ENCODE measurements at regions not wholly inside any gene's neighbourhood (a gene's known extent, or its start where the extent isn't known, plus 50 kb on each side); places are given as distances from the start of the nearest gene placed in this dataset.

DNA sequence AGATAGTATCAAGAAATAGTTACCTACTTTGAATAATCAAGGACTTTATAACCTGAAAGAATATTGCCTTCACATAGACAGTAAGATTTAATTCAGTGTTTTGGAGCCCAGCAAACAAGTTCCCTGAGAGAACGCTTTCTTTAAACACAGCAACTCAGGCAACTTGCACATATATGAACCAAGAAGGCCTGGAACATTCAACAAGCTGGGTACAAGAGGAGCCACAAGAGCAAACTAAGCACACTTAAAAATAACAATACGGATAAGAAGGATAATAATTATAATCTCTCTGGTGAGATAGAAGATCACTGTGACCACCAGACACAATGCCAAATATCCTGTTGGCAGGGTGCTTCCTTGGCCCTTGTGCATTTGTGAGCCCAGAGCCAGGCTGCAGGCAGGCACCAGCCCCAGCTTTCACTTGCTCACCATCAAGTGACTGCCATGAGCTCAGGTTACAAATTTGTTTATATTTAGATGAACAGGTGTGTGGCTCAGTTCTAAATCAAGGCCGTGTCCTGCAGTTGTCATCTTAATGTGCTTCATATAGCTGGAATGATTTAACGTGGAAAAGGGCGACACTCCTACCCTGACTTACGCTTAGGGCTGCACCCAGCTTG, 446.6 kb downstream of the IRS1 start:
- TF ChIP-seq TCF7L2 (IDR thresholded peaks at IDR 0.05; ENCODE audit: low read depth, low read length) (no peak), POLR2AphosphoS5 (IDR thresholded peaks at IDR 0.05; ENCODE audit: low read depth, low read length) (no peak)
- TF ChIP-seq, protein P1, sequence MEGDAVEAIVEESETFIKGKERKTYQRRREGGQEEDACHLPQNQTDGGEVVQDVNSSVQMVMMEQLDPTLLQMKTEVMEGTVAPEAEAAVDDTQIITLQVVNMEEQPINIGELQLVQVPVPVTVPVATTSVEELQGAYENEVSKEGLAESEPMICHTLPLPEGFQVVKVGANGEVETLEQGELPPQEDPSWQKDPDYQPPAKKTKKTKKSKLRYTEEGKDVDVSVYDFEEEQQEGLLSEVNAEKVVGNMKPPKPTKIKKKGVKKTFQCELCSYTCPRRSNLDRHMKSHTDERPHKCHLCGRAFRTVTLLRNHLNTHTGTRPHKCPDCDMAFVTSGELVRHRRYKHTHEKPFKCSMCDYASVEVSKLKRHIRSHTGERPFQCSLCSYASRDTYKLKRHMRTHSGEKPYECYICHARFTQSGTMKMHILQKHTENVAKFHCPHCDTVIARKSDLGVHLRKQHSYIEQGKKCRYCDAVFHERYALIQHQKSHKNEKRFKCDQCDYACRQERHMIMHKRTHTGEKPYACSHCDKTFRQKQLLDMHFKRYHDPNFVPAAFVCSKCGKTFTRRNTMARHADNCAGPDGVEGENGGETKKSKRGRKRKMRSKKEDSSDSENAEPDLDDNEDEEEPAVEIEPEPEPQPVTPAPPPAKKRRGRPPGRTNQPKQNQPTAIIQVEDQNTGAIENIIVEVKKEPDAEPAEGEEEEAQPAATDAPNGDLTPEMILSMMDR (IDR thresholded peaks at IDR 0.05) = no peak
- TF ChIP-seq, protein P2, sequence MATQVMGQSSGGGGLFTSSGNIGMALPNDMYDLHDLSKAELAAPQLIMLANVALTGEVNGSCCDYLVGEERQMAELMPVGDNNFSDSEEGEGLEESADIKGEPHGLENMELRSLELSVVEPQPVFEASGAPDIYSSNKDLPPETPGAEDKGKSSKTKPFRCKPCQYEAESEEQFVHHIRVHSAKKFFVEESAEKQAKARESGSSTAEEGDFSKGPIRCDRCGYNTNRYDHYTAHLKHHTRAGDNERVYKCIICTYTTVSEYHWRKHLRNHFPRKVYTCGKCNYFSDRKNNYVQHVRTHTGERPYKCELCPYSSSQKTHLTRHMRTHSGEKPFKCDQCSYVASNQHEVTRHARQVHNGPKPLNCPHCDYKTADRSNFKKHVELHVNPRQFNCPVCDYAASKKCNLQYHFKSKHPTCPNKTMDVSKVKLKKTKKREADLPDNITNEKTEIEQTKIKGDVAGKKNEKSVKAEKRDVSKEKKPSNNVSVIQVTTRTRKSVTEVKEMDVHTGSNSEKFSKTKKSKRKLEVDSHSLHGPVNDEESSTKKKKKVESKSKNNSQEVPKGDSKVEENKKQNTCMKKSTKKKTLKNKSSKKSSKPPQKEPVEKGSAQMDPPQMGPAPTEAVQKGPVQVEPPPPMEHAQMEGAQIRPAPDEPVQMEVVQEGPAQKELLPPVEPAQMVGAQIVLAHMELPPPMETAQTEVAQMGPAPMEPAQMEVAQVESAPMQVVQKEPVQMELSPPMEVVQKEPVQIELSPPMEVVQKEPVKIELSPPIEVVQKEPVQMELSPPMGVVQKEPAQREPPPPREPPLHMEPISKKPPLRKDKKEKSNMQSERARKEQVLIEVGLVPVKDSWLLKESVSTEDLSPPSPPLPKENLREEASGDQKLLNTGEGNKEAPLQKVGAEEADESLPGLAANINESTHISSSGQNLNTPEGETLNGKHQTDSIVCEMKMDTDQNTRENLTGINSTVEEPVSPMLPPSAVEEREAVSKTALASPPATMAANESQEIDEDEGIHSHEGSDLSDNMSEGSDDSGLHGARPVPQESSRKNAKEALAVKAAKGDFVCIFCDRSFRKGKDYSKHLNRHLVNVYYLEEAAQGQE (IDR thresholded peaks at IDR 0.05; ENCODE audit: insufficient read depth in 1 of 2, low read depth in 2 of 2, low read length in 1 of 2) = no peak

Measured in Panc1 (cell line).